ENCODE measurements at regions not wholly inside any gene's neighbourhood (a gene's known extent, or its start where the extent isn't known, plus 50 kb on each side); places are given as distances from the start of the nearest gene placed in this dataset.

GRCh38 chr13:67713571-67713970, 483.4 kb upstream of the PCDH9 start:
- H3K27me3 ChIP-seq (ENCODE audit: low read length), result no peaks in the 10 kb centered on the region
- no TSS peak for BruUV-seq (replicated peaks)
- no peaks in the 10 kb centered on the region for H3K36me3 ChIP-seq (ENCODE audit: low read depth, low read length)
- H4K20me1 ChIP-seq (ENCODE audit: low read length), result no peaks in the 10 kb centered on the region
- H3K79me2 ChIP-seq (ENCODE audit: low read length), result no peaks in the 10 kb centered on the region
- no peaks in the 10 kb centered on the region for H3K9me3 ChIP-seq (ENCODE audit: low read length)
- no peak for ATAC-seq
- intact Hi-C loops (cut with micrococcal nuclease), result no loop called here
- H3K4me2 ChIP-seq (ENCODE audit: low read length), result no peak overlapping the region
- H3K4me3 ChIP-seq (ENCODE audit: low read length), result no peak overlapping the region
- DNase-seq, result no peak
- TF ChIP-seq EZH2 (IDR thresholded peaks at IDR 0.05; ENCODE audit: low read length, unreplicated experiment), result no peak
- no peak for TF ChIP-seq EZH2phosphoT487 (IDR thresholded peaks at IDR 0.05; ENCODE audit: borderline replicate concordance, low read length)
- TF ChIP-seq CTCF (conservative IDR thresholded peaks at IDR 0.05; ENCODE audit: low read depth, low read length), result no peak
- no peaks in the 10 kb centered on the region for H3K9me2 ChIP-seq (replicated peaks; ENCODE audit: low read length)
- H3K27ac ChIP-seq (ENCODE audit: low read length), result no peak overlapping the region
- CTCF ChIA-PET, result no interaction called here
- H2AFZ ChIP-seq (ENCODE audit: low read length), result no peak overlapping the region
- POLR2A ChIA-PET (ENCODE audit: unreplicated experiment), result no interaction called here
- no peak overlapping the region for H3K9ac ChIP-seq (ENCODE audit: low read length)
- H3F3A ChIP-seq (ENCODE audit: low read length, unreplicated experiment), result no peaks in the 10 kb centered on the region
- no peaks in the 10 kb centered on the region for H3K4me1 ChIP-seq (ENCODE audit: insufficient read depth, low read length)

DNA sequence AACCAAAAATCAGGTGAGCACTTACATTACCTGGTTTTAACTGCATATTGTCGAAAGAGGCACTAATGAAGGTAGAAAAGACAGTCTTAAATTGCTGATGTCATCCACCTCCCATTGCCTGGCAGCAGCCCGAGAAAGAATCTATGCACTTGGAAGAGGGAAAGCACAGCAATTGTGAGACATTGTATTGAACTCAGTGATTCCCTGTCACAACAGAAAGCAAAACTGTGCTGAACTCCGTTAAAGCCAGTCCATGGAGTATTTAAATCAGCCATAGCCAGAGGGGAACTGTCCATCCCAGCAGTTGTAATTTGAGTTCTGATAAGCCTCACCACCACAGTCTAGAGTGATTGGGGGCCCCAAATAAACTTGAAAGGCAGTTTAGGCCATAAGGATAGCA, 466.6 kb upstream of the PCDH9 start:
- DNase-seq, result no peak
- TF ChIP-seq EZH2 (IDR thresholded peaks at IDR 0.05; ENCODE audit: low read length, unreplicated experiment) (no peak), EZH2phosphoT487 (IDR thresholded peaks at IDR 0.05; ENCODE audit: borderline replicate concordance, low read length) (no peak), CTCF (conservative IDR thresholded peaks at IDR 0.05; ENCODE audit: low read depth, low read length) (no peak)

DNA sequence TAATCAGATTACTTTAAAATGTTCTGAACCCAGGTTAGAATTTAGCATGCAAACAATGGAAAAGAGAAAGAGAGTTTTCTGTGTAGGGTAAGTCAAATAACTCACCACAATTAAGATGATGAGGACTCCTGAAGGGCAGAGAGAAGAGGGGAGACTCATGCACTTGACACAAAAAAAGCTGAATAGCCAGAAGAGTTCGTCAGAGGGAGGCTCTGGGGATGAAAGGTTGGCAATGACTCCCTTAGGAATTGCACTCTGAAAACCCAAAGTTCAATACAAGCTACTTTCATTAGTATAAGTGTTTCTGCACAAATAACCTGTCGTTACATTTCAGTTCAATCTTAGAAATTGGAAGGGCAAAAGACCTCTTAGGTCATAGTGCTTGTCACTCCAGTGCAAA, 434.4 kb upstream of the PCDH9 start:
- intact Hi-C loops (cut with micrococcal nuclease), result no loop called here
- Histone ChIP-seq H2AFZ (ENCODE audit: low read length) (no peak overlapping the region), H4K20me1 (ENCODE audit: low read length) (no peaks in the 10 kb centered on the region), H3K9ac (ENCODE audit: low read length) (no peak overlapping the region), H3F3A (ENCODE audit: low read length, unreplicated experiment) (no peaks in the 10 kb centered on the region), H3K36me3 (ENCODE audit: low read depth, low read length) (no peaks in the 10 kb centered on the region), H3K79me2 (ENCODE audit: low read length) (no peaks in the 10 kb centered on the region), H3K4me1 (ENCODE audit: insufficient read depth, low read length) (no peaks in the 10 kb centered on the region), H3K27ac (ENCODE audit: low read length) (no peak overlapping the region), H3K27me3 (ENCODE audit: low read length) (no peaks in the 10 kb centered on the region), H3K4me2 (ENCODE audit: low read length) (no peak overlapping the region), H3K4me3 (ENCODE audit: low read length) (no peak overlapping the region), H3K9me3 (ENCODE audit: low read length) (no peaks in the 10 kb centered on the region), H3K9me2 (replicated peaks; ENCODE audit: low read length) (no peaks in the 10 kb centered on the region)
- DNase-seq (no peak), ATAC-seq (no peak)
- ChIA-PET CTCF (no interaction called here), POLR2A (ENCODE audit: unreplicated experiment) (no interaction called here)
- no TSS peak for BruUV-seq (replicated peaks)
- TF ChIP-seq EZH2phosphoT487 (IDR thresholded peaks at IDR 0.05; ENCODE audit: borderline replicate concordance, low read length) (no peak), CTCF (conservative IDR thresholded peaks at IDR 0.05; ENCODE audit: low read depth, low read length) (no peak), EZH2 (IDR thresholded peaks at IDR 0.05; ENCODE audit: low read length, unreplicated experiment) (no peak)

More for the DNA sequence above, 466.6 kb upstream of the PCDH9 start:
- CTCF ChIA-PET, result no interaction called here
- Histone ChIP-seq H4K20me1 (ENCODE audit: low read length) (no peaks in the 10 kb centered on the region), H3K79me2 (ENCODE audit: low read length) (no peaks in the 10 kb centered on the region), H3K4me2 (ENCODE audit: low read length) (no peak overlapping the region), H3K27ac (ENCODE audit: low read length) (no peak overlapping the region), H3K27me3 (ENCODE audit: low read length) (no peaks in the 10 kb centered on the region), H3F3A (ENCODE audit: low read length, unreplicated experiment) (no peaks in the 10 kb centered on the region), H3K36me3 (ENCODE audit: low read depth, low read length) (no peaks in the 10 kb centered on the region), H3K9me3 (ENCODE audit: low read length) (no peaks in the 10 kb centered on the region), H3K9ac (ENCODE audit: low read length) (no peak overlapping the region), H3K4me1 (ENCODE audit: insufficient read depth, low read length) (no peaks in the 10 kb centered on the region), H3K4me3 (ENCODE audit: low read length) (no peak overlapping the region), H2AFZ (ENCODE audit: low read length) (no peak overlapping the region), H3K9me2 (replicated peaks; ENCODE audit: low read length) (no peaks in the 10 kb centered on the region)
- POLR2A ChIA-PET (ENCODE audit: unreplicated experiment), result no interaction called here
- no TSS peak for BruUV-seq (replicated peaks)
- intact Hi-C loops (cut with micrococcal nuclease), result no loop called here
- no peak for ATAC-seq

All from PC-3 (cell line).